Heart left ventricle (tissue), 16 donors: ENCODE measurements at regions not wholly inside any gene's neighbourhood (a gene's known extent, or its start where the extent isn't known, plus 50 kb on each side); places are given as distances from the start of the nearest gene placed in this dataset.

ENCODE experiments used
- ATAC-seq, 4 donors: fragments of 200-7000 bp; cut with Tn5 transposase; one replicate each; pipeline ENCODE4 v1.9.1; 2020 to 2022; ENCODE audit warnings: moderate library complexity in 4 of 4, mild to moderate bottlenecking in 3 of 4, moderate number of reproducible peaks in 1 of 4
- DNase-seq, 5 donors: peaks; one replicate each; pipeline ENCODE4 v3.0.0-alpha.2; 2020
- H3K27ac ChIP-seq, 12 donors: fragments of 200-600 bp; sonication (generic) in 4 of 12; one replicate each; pipeline versions ENCODE4 v1.5.0 to v1.8.0; 2016 to 2022; ENCODE audit warnings: mild to moderate bottlenecking in 2 of 12
- H3K27me3 ChIP-seq, 9 donors: fragments of 200-600 bp; sonication (generic) in 2 of 9; one replicate each; pipeline versions ENCODE4 v1.5.1 to v1.8.0; 2016 to 2022; ENCODE audit warnings: mild to moderate bottlenecking in 3 of 9
- H3K36me3 ChIP-seq, 9 donors: fragments of 200-600 bp; sonication (generic) in 2 of 9; one replicate each; pipeline versions ENCODE4 v1.5.0 to v1.8.0; 2018 to 2022; ENCODE audit warnings: mild to moderate bottlenecking in 2 of 9
- H3K4me1 ChIP-seq, 12 donors: fragments of 200-600 bp; sonication (generic) in 4 of 12; one replicate each; pipeline versions ENCODE4 v1.5.0 to v1.8.0; 2016 to 2022; ENCODE audit warnings: mild to moderate bottlenecking in 3 of 12
- H3K4me3 ChIP-seq, 12 donors: fragments of 200-600 bp; sonication (generic) in 4 of 12; one replicate each; pipeline versions ENCODE4 v1.5.0 to v1.8.0; 2017 to 2022; ENCODE audit warnings: mild to moderate bottlenecking in 9 of 12, moderate library complexity in 4 of 12
- H3K9me3 ChIP-seq, 12 donors: fragments of 200-600 bp; sonication (generic) in 4 of 12; one replicate each; pipeline versions ENCODE4 v1.5.0 to v1.8.0; 2016 to 2022; ENCODE audit warnings: mild to moderate bottlenecking in 1 of 12
- POLR2A ChIP-seq, 2 donors: fragments of 450-650 bp; IDR thresholded peaks; one replicate each; pipeline ENCODE4 v1.6.1; 2017; ENCODE audit warnings: antibody characterized with exemption in 2 of 2, mild to moderate bottlenecking in 2 of 2, moderate library complexity in 2 of 2
- WGBS, 4 donors: extraction: QIAGEN DNeasy Blood & Tissue Kit in 2 of 4; methylation state at CpG; one replicate each; pipeline versions ENCODE4 v1.1.5 to v1.1.7; 2013 to 2018; 5-methylcytosine and 5-hydroxymethylcytosine counted together
- intact Hi-C, 10 donors: fragments of 100-400 bp; cut with DNase I; formaldehyde crosslinking; loops; one replicate each; pipeline versions ENCODE4 v1.11.1 to v1.14.2; 2022
- TF ChIP-seq, protein P1 (sequence below), 12 donors: fragments of 200-600 bp; sonication (generic) in 4 of 12; IDR thresholded peaks; one replicate each; pipeline versions ENCODE4 v1.5.0 to v1.8.0; 2018 to 2022; ENCODE audit warnings: antibody characterized with exemption in 12 of 12, mild to moderate bottlenecking in 5 of 12
- donor health status: ischemic (EF 13 %, LVEDD 7.1; RV severe dilation, severe dysfunction).
- donor health status: healthy with polysubstance abuse.
- donor health status: DM: no; HTN: yes; CAD: no.
- donor health status: DM: no; HTN: no; CAD: no.
- donor health status: ischemic (EF 25% LVEDD 6.9; RV normal size, moderate dysfunction).
- donor health status: ischemic (EF 25% LVEDD 5.7; RV mildly dilated, moderate dysfunction).
- donor health status: healthy.
- donor health status: DM: yes; HTN: yes; CAD: no.
- donor health status: ischemic (EF 35%, LVEDD 5.7; RV mildly dilated, moderate dysfunction).
- donor health status: nonischemic (EF 11% LVEDD 7.7; RV severe dilation, severe dysfunction).
- donor health status: DM: yes; HTN: yes; CAD: no.
- donor health status: PGD.
- donor health status: ischemic (EF 29% LVEDD 5.4; RV normal size, mild dysfunction).
- donor health status: nonischemic (EF 23%, LVEDD 6.1; RV moderate dilation, normal function).

DNA sequence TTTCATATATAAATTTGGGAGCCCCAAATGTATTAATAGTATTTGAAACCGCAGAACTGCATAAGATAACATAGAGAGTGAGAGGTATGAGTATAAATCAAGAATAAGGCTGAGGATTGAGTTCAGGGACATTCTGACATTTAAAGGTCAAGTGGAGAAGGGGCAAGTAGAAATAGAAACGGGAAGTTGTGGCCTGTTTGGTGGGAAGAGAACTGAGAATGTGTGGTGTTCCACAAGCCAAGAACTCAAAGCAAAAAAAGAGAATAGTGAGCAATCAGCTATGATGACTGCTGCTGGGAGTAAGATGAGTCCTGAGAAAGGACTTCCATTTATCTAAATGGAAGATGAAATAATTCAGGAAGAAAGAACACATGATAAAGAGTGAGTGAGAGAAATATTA lies 418.4 kb downstream of the CD109 start:
- no peaks in the 10 kb centered on the region for H3K27me3 ChIP-seq
- no peak for TF ChIP-seq POLR2A (IDR thresholded peaks at IDR 0.05)
- TF ChIP-seq, protein P1, sequence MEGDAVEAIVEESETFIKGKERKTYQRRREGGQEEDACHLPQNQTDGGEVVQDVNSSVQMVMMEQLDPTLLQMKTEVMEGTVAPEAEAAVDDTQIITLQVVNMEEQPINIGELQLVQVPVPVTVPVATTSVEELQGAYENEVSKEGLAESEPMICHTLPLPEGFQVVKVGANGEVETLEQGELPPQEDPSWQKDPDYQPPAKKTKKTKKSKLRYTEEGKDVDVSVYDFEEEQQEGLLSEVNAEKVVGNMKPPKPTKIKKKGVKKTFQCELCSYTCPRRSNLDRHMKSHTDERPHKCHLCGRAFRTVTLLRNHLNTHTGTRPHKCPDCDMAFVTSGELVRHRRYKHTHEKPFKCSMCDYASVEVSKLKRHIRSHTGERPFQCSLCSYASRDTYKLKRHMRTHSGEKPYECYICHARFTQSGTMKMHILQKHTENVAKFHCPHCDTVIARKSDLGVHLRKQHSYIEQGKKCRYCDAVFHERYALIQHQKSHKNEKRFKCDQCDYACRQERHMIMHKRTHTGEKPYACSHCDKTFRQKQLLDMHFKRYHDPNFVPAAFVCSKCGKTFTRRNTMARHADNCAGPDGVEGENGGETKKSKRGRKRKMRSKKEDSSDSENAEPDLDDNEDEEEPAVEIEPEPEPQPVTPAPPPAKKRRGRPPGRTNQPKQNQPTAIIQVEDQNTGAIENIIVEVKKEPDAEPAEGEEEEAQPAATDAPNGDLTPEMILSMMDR (IDR thresholded peaks at IDR 0.05) = no peak
- intact Hi-C loops = no loop called here
- no peaks in the 10 kb centered on the region for H3K36me3 ChIP-seq
- no peak for ATAC-seq
- no peak overlapping the region for H3K4me3 ChIP-seq
- no peaks in the 10 kb centered on the region for H3K4me1 ChIP-seq
- DNase-seq = no peak
- whole genome bisulfite sequencing, 4 donors = 71 to 79% (median 75%) methylated on average over 2 of the region's 2 CpGs
- H3K9me3 ChIP-seq = no peaks in the 10 kb centered on the region
- no peak overlapping the region for H3K27ac ChIP-seq

- ATAC-seq (no peak), DNase-seq (no peak)
- no peaks in the 10 kb centered on the region for H3K27me3 ChIP-seq
- no peak overlapping the region for H3K27ac ChIP-seq
- no peak for TF ChIP-seq POLR2A (IDR thresholded peaks at IDR 0.05)
- TF ChIP-seq, protein P1 (IDR thresholded peaks at IDR 0.05) = no peak
- intact Hi-C loops = no loop called here
- no peaks in the 10 kb centered on the region for H3K4me1 ChIP-seq
- H3K4me3 ChIP-seq = no peak overlapping the region
- no peaks in the 10 kb centered on the region for H3K36me3 ChIP-seq
- 82 to 87% (median 85%) methylated on average over 2 of the region's 2 CpGs for WGBS, 4 donors
- H3K9me3 ChIP-seq = no peaks in the 10 kb centered on the region
These were observed 417.9 kb downstream of the CD109 start for GRCh38 chr6:74113901-74114300.

GRCh38 chr6:74103417-74103816 lies 407.4 kb downstream of the CD109 start:
- Histone ChIP-seq H3K4me1 (no peaks in the 10 kb centered on the region), H3K27me3 (no peaks in the 10 kb centered on the region), H3K36me3 (no peaks in the 10 kb centered on the region), H3K9me3 (no peaks in the 10 kb centered on the region), H3K4me3 (no peak overlapping the region), H3K27ac (no peak overlapping the region)
- ATAC-seq (no peak), DNase-seq (no peak)
- intact Hi-C loops = no loop called here
- TF ChIP-seq, protein P1 (IDR thresholded peaks at IDR 0.05) = no peak
- TF ChIP-seq POLR2A (IDR thresholded peaks at IDR 0.05) = no peak

DNA sequence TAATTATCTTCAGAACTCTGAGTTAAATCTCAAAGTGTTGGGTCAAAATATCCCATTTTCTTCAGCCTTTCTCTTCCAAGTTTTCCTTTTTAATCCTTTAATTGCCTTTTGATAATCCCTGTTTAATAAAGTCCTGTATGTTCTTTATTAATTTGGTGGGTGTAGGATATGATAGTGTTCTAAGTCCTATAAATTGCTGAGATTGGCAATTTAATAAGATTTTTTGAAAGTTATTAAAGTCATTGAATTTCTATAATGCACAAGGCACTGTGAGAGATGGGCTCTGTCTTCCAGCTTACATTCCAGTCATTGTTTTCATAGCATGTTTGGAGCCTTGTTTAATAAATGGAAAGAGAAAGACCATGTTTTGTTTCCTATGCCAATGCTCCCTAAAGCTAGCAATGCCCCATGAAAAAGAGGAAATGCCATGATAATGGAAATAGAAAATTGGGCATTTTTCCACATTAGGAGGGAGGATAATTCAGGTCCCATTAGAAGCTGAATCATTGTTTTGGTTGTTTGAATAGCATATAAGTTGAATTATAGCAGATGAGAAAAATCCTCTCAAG lies 404.8 kb downstream of the CD109 start:
- H3K36me3 ChIP-seq = no peaks in the 10 kb centered on the region

More for the DNA sequence above, 404.8 kb downstream of the CD109 start:
- intact Hi-C loops = no loop called here
- Histone ChIP-seq H3K27me3 (no peaks in the 10 kb centered on the region), H3K4me3 (no peak overlapping the region), H3K27ac (no peak overlapping the region), H3K9me3 (no peaks in the 10 kb centered on the region), H3K4me1 (no peaks in the 10 kb centered on the region)
- no peak for DNase-seq
- no peak for ATAC-seq
- TF ChIP-seq, protein P1 (IDR thresholded peaks at IDR 0.05) = no peak
- TF ChIP-seq POLR2A (IDR thresholded peaks at IDR 0.05) = no peak
